NCI-H128 (cell line): ENCODE measurements at regions not wholly inside any gene's neighbourhood (a gene's known extent, or its start where the extent isn't known, plus 50 kb on each side); places are given as distances from the start of the nearest gene placed in this dataset.
A peak's percentile ranks its signal among the peaks of the same experiment; 100 is the strongest.

Experiments
- DNase-seq: peaks from one replicate; lab custom pipeline; 2025; ENCODE audit not compliant: unreplicated experiment; lab: John Stamatoyannopoulos, UW

DNA sequence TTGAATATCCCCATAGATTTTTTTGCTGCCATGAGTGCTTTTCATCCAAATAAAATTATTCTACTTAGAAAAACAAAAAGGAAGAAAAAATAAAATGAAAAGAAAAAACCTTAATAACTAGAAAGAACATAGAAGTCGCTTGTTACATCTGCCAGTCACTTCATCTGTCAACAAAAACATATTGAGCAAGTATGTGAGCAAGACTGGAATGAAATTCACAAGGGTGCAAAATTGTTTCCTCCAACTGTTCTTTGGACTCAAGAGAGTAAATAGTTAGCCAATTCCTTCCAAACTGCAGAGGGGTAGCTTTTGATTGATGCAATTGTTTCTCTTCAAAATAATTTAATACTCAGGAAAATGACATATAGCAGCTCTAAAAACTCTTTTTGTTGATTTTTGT, 336.3 kb upstream of the CDH7 start:
- DNase-seq = no peak

DNA sequence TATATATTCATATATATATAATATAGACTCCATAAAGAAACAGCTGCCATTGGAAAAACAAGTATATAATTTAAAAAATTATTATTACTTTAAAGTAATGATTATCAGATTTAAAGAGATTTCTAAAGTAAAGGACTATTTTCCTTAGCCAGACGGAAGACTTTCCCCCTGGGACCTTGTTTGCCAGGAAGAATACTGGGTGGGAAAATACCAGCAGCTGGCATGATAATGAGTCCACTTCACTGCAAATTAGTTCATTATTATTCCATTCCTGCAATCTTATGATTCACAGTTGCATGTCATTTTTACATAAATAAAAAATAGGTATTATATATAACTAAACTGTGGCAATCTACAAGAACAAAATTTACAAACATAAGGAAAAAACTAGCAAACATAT, 339.8 kb upstream of the CDH7 start:
- no peak for DNase-seq

DNA sequence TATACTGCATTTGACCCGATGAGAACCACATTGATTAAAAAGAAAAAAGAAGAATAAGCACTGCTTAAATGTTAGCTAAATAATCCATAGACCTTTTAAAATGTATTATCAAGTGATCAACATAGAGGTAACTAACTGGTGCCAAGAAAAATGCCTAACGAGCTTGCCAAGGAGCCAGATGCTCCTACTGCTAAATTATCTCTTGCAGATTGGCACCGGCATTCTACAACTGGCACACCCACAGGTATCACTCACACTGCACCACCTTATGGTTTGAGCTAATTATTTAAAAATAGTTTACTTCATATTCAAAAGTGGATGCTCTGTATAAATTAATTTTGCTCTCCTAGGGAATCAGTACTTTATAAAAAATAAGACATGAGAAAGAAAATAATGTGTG, 341.6 kb upstream of the CDH7 start:
- DNase-seq = no peak

DNA sequence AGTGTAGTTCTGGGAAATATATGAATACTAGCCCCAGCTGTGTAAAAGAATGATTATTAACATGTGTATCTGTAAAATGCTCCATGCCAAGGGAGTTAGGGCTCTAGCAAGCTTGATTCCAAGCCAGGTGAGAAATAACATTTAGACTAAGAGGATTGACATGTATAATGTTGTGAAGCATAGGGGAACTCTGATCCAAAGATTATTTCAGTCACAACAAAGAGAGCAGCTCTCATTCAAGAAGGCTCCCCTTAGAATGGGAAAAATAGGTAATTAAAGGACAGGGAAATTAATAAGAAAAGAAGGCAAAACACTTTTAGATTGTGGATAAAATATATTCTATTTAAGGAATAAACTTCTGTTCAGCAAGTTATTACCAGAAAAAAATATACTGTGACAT, 347.3 kb upstream of the CDH7 start:
- DNase-seq = no peak

DNA sequence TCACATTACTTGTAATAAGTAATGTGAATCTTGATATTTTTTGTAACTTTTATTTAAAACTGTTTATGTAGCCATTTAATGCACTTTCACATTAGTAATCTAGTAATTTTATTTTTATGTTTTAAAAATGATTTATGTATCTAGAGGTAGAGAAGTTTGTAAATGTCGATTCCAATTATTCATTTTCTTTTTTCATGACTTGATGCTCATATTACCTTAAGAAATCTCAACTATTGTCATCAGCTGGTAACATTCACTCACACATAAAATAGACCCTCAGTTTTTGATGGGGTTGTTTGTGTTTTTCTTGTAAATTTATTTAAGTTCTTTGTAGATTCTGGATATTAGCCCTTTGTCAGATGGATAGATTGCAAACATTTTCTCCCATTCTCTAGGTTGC, 351.7 kb upstream of the CDH7 start:
- DNase-seq = no peak

DNA sequence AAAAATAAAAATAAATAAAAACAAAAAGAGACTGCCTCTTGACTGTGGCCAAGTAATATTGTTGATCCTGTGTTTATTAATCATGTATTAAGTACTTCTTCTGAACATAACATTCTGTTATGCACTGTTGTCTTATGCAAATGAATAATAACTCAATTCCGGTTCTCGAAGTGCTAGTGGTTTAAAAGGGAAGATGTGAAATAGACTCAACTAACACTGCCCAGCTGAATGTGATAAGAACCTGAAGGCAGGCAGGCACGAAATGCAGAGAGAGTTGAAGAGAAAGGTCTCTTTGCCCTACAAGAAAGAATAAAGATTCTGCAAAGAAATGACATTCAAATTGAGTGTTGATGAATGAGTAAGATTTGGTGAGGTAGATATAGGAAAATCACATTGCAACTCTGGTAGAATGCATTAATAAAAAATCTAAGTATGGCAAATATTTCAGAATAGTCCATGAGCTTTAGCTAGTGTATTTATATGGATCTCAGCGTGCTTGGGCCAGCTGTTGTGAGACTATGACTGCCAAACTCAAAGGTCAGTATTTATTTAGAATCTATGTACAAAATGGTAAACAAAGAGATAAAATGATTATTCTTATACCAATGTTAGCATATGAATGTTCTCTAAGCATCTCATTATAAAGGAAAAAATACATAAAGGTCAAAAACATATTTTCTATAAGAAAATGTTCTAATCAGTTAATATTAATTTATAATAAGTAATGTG, 352.3 kb upstream of the CDH7 start:
- DNase-seq = no peak

DNA sequence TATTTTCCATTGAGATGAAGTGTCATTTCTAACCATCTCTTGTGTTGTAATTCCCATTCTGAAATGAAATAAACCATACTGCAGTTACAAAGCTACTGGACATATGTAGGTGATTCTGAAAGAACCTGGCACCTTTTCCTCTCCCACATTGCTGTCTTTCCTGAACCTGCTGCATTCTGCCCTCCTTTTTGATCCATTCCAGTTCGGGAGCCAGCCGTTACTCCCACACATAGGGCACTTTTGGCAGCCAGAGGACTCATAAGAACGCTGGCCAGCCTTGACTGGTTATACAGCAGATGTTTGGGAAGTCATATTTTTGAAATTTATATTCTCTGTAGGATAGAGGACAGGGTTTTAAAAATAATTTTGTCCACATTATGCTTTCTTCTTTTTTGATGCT, 369.8 kb upstream of the CDH7 start:
- no peak for DNase-seq

DNA sequence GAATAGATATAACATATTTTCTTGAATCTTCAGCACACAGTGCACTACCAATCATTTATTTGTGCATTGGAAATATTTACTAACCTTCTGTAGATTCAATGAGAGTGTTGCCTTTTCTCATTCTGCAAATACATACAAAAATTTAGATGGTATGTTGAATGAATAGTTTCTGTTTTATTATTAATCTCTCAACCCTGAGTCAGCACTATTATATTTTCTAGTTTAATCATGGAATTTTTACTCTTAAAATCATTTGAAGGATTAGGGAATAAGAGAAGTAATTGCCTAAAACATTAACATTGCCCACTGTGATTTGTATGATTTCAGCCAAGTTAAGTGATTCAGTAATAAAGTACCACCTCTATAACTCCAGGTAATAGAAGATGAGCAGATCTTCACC, 370.2 kb upstream of the CDH7 start:
- DNase-seq = no peak

DNA sequence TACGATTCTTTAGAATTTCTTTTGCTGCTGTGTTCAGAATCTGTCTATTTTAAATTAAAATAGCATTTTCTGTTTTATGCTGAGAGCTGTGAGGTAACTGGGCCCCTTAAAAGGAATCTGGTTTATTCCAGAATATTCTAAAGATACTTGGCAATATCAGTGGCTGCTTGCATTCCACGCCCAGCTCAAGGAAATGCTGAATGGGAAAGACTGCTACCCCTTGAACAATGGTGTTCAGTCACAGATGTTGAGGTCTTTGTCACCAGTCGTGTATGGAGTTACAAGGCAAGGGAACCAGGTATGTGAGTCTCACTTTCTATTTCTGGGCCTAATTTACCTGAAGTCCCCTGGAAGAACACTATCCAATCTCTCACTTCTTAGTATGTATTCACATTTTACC, 377.9 kb upstream of the CDH7 start:
- no peak for DNase-seq

DNA sequence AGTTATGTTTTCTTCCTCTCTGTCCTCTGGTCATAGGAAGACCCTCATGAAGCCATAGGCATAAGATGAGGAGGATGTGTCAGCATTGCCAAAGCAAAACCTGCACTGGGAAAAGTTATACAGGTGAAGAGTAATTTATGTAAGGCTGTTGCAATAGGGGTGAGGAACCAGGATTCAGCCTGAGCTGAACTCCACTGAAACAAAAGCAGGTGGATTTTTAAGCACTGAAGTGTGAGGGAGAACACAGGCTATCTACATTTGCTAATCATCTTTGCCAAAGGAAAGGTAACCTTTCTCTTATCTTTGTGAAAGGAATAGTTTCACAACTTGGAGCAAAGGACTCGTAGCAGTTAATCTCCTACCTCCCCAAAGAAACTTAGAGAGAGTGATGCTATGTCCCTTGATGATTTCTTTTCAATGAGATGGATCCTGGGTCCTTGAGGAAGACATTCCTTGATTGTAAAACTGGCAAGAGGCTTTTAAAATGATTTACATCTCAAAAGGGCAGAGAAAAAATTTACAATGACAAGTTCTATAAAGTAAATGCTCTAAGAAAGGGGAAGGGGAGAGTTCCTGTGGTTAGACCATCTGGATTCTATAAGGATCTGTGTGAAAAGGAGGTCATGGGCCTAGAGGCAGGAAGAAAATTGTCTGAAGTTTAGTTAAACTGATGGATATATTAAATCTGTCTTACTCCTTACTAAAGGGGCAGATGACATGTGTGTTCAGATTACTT, 385.4 kb upstream of the CDH7 start:
- DNase-seq = no peak

DNA sequence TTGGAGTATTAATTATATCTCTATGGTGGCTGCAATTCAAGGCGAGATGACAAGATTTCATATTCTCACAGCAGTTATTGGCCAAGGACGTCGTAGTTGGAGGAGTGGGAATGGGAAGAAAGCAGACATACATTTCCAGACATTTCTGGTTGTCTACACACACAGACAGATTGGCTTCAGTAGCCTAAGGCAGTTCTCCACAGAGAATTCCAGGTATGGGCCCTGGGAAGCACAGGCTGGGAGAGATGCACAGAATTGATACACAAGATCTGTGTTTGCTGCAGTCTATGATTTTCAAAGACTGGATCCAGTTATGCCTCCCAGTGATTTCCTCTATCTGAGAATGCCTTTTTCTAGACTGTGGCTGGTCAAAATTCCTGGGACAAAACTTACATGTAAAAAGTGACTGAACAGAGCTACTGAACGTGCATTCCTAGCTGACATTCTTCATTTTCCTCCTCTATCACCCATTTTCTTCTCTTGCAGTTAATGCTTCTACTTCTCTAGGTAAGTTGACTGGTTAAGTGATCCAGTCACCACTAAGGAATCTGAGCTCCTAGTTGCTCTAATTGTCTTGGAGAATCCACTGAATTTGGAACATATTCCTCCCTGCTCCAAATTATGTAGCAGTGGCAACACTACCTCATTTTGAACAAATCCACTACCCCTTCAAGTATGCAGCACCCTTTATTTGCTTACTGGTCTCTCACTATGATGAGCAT, 386.7 kb upstream of the CDH7 start:
- no peak for DNase-seq

DNA sequence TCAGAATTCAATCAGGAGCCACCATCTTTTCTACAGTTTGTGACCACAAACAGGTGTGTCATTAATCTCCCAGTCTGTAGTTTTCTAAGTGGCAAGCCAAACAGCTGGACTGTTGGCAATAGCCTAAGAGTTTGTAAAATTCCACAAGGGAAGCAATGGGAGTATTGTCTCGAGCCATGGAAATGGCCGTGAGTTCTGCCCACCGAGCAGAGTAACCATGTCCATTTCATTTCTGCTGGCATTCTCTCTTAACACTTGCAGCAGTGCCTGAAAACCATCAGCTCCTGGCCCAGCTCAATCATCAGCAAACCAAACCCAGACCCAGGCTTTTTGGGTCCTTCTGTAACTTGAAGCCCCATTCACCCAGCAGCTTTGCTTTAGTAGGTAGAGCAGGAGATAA, 387.8 kb upstream of the CDH7 start:
- no peak for DNase-seq

DNA sequence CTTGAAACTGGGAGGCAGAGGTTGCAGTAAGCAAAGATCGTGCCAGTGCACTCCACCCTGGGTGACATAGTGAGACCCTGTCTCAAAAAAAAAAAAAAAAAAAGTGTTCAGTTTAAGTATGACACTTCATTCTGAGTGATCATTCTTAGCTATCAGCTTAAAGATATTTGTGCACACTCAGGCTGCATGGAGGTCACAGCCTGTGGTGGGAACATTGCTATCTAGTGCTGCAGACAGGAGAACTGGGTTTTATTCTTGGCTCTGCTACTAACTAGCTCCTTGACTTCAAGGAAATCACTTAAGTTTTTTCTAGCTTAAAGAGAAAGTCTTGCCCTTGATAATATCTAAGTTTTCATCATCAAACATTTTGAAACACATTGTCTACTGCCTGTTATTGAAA, 391.3 kb upstream of the CDH7 start:
- no peak for DNase-seq

DNA sequence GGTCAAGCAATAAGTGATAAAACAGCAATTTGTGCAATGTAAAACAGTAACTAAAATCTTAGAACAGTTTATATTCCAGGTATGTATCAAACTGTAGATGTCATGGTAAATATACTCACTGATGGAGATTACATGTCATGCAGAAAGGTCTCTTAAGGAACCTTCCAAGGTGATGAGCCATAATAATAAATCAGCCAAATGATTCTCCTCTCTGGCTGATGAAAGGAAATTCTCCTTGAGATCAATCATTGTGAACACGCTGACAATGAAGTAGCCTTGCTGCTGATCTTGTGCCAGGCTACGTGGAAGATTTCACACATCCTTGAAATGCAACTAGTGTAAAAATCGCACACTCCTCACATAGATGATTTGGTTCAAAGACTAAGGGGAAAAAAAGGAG, 392.5 kb upstream of the CDH7 start:
- no peak for DNase-seq

DNA sequence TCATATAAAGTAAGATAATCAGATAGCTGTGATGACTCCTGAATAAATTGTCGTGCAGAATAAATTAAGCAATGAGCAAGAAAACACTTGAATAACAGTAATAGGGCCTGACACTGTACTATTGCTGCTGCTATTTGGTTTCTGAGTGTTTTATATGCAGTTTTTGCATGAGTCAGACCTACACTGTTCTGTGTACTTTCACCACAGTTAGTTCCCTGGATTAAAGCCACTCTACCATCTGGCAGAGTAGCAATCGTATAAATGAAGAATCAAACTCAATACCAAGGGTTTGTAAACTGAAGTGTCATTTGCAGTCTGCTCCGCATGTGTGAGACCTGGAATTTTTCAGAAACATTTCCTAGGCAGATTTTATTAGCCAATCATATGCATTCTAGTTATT, 398.6 kb upstream of the CDH7 start:
- DNase-seq = no peak

DNA sequence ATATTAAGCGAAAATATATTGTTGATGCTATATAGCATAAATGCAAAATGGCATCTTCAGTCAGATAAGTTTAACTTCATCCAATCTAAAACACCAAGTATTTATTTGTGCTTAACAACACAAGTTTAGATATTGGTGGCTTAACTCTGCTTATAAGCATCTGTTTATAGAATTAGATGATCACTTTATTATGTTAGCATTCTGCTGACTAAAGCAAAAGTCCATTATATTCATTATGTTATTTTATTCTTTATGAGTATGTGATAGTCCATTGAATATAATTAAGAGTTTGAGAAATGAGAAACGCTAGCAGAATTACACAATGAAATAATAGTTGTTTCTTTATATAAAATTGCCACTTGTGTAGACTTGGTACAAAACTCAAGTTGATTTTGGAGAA, 401.2 kb upstream of the CDH7 start:
- DNase-seq = no peak

DNA sequence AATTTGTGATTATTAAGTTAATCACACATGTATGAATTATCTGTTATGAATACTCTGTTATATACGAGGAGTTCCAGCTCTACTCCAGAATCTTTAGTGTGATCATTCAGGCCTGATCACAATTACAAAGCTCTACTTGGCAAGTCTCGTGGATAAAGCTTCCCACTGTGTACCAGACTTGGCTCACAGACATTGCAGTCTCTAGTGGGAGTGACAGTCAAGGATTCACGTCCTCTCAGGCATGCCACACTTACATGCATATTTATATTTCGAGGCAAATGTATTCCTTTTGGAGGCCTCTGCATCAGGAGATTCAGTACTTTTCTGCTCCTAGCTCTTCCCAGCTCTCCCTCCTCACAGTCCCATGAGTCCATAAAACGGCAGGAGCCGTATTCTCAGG, 403.4 kb upstream of the CDH7 start:
- DNase-seq = no peak

DNA sequence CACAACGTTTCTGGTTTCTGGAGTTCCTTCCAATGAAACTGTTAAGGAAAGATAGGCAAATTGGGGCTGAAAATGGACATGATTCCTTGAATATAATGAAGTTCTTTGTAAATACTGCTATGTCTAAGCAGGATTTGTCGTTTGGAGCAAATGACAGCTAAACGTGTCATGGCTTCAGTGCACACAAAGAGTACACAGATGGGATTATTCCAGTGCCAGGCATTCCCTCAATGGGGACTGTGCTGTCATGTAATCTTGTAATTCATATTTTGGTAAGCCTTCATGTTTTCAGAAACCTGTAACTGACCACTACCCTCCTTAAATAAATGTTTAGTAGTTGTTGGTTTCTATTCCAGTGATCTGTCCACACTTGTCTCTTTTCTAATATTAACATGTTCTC, 404.7 kb upstream of the CDH7 start:
- DNase-seq = no peak

DNA sequence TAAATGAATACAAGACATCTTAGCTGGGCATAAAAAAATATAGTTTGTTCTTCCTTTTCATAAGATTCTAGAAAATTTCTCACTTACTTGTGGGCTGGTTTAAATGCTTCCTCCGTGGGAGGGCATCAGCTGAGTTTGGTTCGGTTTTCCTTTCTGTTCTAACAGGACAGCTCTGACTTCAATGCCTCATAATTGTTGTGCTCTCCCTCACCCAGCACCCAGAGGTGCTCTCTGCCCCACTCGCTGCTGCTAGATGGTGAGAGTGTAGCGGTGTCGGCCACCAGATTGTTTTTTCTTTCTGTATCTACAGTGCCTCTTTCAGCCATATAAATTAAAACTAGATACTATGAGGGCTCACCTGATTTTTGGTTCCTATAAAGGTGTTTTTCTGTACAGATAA, 407.2 kb upstream of the CDH7 start:
- DNase-seq = no peak

DNA sequence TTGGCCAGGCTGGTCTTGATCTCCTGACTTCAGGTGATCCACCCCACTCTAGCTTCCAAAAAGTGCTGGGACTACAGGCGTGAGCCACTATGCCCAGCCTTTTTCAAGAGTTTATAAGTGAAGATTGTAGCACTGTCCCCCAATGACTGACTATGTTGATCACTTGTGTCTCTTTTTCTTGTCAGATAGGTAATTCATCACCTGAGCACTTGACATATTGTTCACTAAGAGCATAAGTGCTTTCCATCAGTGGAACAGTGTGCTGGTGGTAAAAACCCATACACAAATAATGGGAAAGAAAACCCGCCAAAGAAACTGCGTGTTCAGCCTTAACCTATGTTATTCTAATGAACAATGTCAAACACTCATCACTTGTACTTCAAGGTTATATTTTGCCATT, 414.4 kb upstream of the CDH7 start:
- peak; percentile 32 for DNase-seq

DNA sequence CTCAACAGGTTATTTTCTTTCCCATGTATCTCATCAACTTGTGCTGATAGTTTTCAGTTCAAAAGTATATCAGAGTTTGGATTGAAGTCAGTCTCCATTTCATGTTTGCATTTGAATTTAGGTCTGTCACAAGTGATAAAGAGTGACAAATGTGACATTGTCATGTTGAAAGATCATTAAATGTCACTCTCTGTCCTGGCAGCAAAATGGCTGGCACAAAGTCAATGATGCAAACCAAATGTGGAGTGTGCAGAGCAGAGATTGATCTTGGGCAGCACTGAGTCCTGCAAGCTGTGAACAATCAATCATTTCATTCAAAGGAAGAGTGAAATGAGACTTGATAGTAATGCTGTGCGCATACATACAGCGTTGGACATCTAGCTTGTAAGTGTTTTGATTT, 421.8 kb upstream of the CDH7 start:
- DNase-seq = no peak

DNA sequence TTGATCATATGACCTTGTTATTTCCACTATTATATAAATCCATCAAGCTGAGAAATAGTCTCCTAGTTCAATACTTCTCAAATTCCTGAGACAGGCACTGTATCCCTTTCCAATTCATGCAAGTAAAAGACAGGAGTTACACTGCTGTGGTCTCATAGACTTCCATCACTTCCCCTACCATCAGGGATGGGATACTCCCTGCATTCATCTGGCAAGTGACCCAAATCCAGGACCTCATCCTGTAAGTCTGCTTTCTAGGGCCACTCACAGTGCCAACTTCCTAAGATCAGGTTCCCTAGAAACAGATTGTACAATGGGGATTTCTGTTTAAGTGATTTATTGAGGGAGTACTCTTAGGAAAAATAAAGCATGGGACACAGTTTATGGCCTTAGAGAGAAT, 424.0 kb upstream of the CDH7 start:
- DNase-seq = no peak
